SH-SY5Y (cell line): ENCODE measurements at regions not wholly inside any gene's neighbourhood (a gene's known extent, or its start where the extent isn't known, plus 50 kb on each side); places are given as distances from the start of the nearest gene placed in this dataset.

ENCODE experiments used
- GATA2 ChIP-seq: IDR thresholded peaks from 2 replicates; pipeline ENCODE4 v1.6.1; 2011; ENCODE audit warnings: mild to moderate bottlenecking, low read depth, low read length
- GATA3 ChIP-seq: IDR thresholded peaks from 2 replicates; pipeline ENCODE4 v1.6.1; 2011; ENCODE audit warnings: low read depth, mild to moderate bottlenecking, low read length, moderate library complexity

DNA sequence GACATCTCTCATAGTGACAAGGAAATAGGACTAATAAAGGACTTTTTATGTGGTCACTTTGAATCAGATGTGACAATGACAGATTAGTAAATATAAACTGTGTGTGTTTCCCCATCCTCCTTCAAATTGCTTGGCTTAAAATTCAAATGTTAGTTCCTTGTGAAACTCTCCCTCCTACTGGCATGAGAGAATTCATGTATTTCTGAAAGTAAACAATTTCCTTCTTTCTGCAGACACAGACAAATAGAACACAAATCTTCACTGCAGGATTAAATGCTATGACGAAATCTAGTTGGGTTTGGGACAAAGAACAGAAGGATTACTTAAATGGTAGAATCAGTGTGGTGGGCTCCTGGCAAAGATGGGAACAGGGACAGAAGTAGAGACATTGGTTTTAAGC, 328.7 kb upstream of the FAM98A start:
- TF ChIP-seq GATA2 = no peak
- TF ChIP-seq GATA3 = no peak
